ENCODE measurements at regions not wholly inside any gene's neighbourhood (a gene's known extent, or its start where the extent isn't known, plus 50 kb on each side); places are given as distances from the start of the nearest gene placed in this dataset.

GRCh38 chr3:66128623-66129022, 89.9 kb upstream of the MAGI1 start:
- TF ChIP-seq CTCF (IDR thresholded peaks at IDR 0.05 in 2 of 3, conservative IDR thresholded peaks at IDR 0.05 in 1 of 3; ENCODE audit: insufficient read depth in 2 of 3, low read depth in 1 of 3, low read length in 3 of 3) (no peak), MTF1 (CRISPR knock-in tag; IDR thresholded peaks at IDR 0.05; ENCODE audit: borderline replicate concordance) (no peak), MLLT1 (IDR thresholded peaks at IDR 0.05) (no peak), ARID4B (CRISPR knock-in tag; IDR thresholded peaks at IDR 0.05) (no peak), SRF (CRISPR knock-in tag; IDR thresholded peaks at IDR 0.05) (no peak), DNMT1 (IDR thresholded peaks at IDR 0.05) (no peak), ZNF655 (CRISPR knock-in tag; IDR thresholded peaks at IDR 0.05) (no peak)
